ENCODE measurements at regions not wholly inside any gene's neighbourhood (a gene's known extent, or its start where the extent isn't known, plus 50 kb on each side); places are given as distances from the start of the nearest gene placed in this dataset.
"Not testable (repeated sequence)": the region's sequence is repeated elsewhere in the genome, so short reads cannot be mapped to it uniquely, and the experiment has no call there.

- ATAC-seq (peak in 2 of 4 donors; percentile 29 to 47), DNase-seq (peak; percentile 1 to 26)
- 78 to 95% (median 84%) methylated on average over 3 to 6 of the region's 6 CpGs for WGBS, 3 donors
These were observed 85.1 kb upstream of the SPDYE9 start for GRCh38 chr7:73170902-73171301.

GRCh38 chr7:73170415-73170814 is 84.6 kb upstream of the SPDYE9 start:
- H3K9me3 ChIP-seq; H3K36me3 ChIP-seq (ENCODE audit: insufficient read depth in 1 of 2, low read depth in 1 of 2); H3K4me3 ChIP-seq; H3K27me3 ChIP-seq (ENCODE audit: insufficient read depth in 3 of 3, low read length in 2 of 3); intact Hi-C loops (cut with DNase I); H3K4me1 ChIP-seq; H3K27ac ChIP-seq: not testable (repeated sequence)
- WGBS, 3 donors, result 93 to 98% (median 95%) methylated on average over 4 of the region's 5 CpGs
- ATAC-seq, result peak in 1 of 4 donors; percentile 21
- peak in 1 of 2 donors; percentile 6 for DNase-seq

More at GRCh38 chr7:73170902-73171301, 85.1 kb upstream of the SPDYE9 start:
- H3K36me3 ChIP-seq (ENCODE audit: insufficient read depth in 1 of 2, low read depth in 1 of 2); intact Hi-C loops (cut with DNase I); H3K27ac ChIP-seq; H3K4me1 ChIP-seq; H3K4me3 ChIP-seq; H3K9me3 ChIP-seq; H3K27me3 ChIP-seq (ENCODE audit: insufficient read depth in 3 of 3, low read length in 2 of 3): not testable (repeated sequence)

DNA sequence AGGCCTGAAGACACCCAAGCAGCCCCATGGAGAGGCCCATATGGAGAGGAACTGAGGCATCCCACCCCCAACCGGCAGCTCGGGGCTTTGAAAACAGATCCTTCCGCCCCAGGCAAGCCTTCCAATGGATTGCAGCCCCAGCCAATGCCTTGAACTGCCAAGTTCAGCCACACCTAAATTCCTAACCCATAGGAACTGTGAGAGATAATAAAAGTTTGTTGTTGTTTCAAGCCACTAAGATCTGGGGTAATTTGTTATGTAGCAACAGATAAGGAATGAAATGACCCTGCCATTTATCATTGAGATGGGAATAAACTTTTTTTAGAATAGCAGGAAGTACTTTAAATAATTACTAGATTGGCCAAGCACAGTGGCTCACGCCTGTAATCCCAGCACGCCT is 80.3 kb upstream of the SPDYE9 start:
- intact Hi-C loops (cut with DNase I); H3K4me1 ChIP-seq; H3K9me3 ChIP-seq; H3K36me3 ChIP-seq (ENCODE audit: insufficient read depth in 1 of 2, low read depth in 1 of 2); ATAC-seq; H3K4me3 ChIP-seq; DNase-seq; H3K27ac ChIP-seq; H3K27me3 ChIP-seq (ENCODE audit: insufficient read depth in 3 of 3, low read length in 2 of 3): not testable (repeated sequence)
- no CpG with 5 or more reads among the region's 5 CpGs for WGBS, 3 donors

GRCh38 chr7:73162680-73163079 is 76.8 kb upstream of the SPDYE9 start:
- H3K4me3 ChIP-seq; H3K9me3 ChIP-seq; DNase-seq; H3K4me1 ChIP-seq; H3K27me3 ChIP-seq (ENCODE audit: insufficient read depth in 3 of 3, low read length in 2 of 3); H3K27ac ChIP-seq; ATAC-seq; H3K36me3 ChIP-seq (ENCODE audit: insufficient read depth in 1 of 2, low read depth in 1 of 2); intact Hi-C loops (cut with DNase I): not testable (repeated sequence)
- 77 to 82% methylated on average over 5 of the region's 7 CpGs; no CpG with 5 or more reads in 1 of the 3 donors for WGBS, 3 donors

- H3K4me1 ChIP-seq; ATAC-seq; intact Hi-C loops (cut with DNase I); H3K9me3 ChIP-seq; DNase-seq; H3K36me3 ChIP-seq (ENCODE audit: insufficient read depth in 1 of 2, low read depth in 1 of 2); H3K27ac ChIP-seq; H3K4me3 ChIP-seq; H3K27me3 ChIP-seq (ENCODE audit: insufficient read depth in 3 of 3, low read length in 2 of 3): not testable (repeated sequence)
- WGBS, 3 donors, result no CpG with 5 or more reads among the region's 4 CpGs
These were observed 75.9 kb upstream of the SPDYE9 start for GRCh38 chr7:73161727-73162126.

- WGBS, 3 donors, result 95% methylated on average over 1 of the region's 9 CpGs; no CpG with 5 or more reads in 2 of the 3 donors
- peak in 3 of 4 donors; percentile 25 to 54 (median 35) for ATAC-seq
- H3K27me3 ChIP-seq (ENCODE audit: insufficient read depth in 3 of 3, low read length in 2 of 3); H3K4me1 ChIP-seq; H3K4me3 ChIP-seq; H3K27ac ChIP-seq; H3K36me3 ChIP-seq (ENCODE audit: insufficient read depth in 1 of 2, low read depth in 1 of 2); DNase-seq; intact Hi-C loops (cut with DNase I); H3K9me3 ChIP-seq: not testable (repeated sequence)
These were observed 71.4 kb upstream of the SPDYE9 start for GRCh38 chr7:73157169-73157661.

- not testable (repeated sequence) for H3K27me3 ChIP-seq (ENCODE audit: insufficient read depth in 3 of 3, low read length in 2 of 3); H3K4me3 ChIP-seq
These were observed 70.8 kb upstream of the SPDYE9 start for GRCh38 chr7:73156510-73157168.

DNA sequence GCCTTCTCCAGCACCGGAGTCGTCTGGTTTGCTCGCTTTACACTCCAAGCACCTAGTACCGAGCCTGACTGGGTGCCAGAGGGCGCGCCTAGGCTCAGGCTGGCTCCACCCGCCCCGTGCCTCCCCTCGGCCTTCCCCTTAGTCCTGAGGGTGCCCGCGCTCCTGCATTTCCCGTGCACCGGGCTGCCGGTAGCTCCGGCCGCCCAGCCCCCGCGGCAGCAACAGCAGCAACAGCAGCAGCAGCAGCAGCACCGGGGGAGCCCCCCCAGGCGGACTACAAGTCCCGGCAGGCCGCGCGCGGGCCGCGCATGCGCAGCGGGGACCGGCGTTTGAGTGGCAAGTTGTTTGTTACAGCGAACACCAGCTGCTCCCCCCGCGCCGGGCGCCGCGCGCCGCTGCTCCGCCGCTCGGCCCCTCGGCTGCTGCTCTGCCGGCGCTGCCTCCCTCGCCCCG is 68.8 kb upstream of the SPDYE9 start:
- DNase-seq (peak; percentile 81 to 93), ATAC-seq (peak; percentile 95 to 97 (median 96))
- 0 to 5% (median 0%) methylated on average over 3 to 37 of the region's 48 CpGs for WGBS, 3 donors
- H3K4me1 ChIP-seq; H3K36me3 ChIP-seq (ENCODE audit: insufficient read depth in 1 of 2, low read depth in 1 of 2); H3K9me3 ChIP-seq; intact Hi-C loops (cut with DNase I); H3K27me3 ChIP-seq (ENCODE audit: insufficient read depth in 3 of 3, low read length in 2 of 3); H3K27ac ChIP-seq: not testable (repeated sequence)
- peak overlapping the region; percentile 61 for H3K4me3 ChIP-seq

More at GRCh38 chr7:73156510-73157168, 70.8 kb upstream of the SPDYE9 start:
- H3K27ac ChIP-seq; H3K9me3 ChIP-seq; ATAC-seq; H3K4me1 ChIP-seq; intact Hi-C loops (cut with DNase I); DNase-seq; H3K36me3 ChIP-seq (ENCODE audit: insufficient read depth in 1 of 2, low read depth in 1 of 2): not testable (repeated sequence)
- WGBS, 3 donors, result 10 to 18% (median 16%) methylated on average over 9 to 14 of the region's 17 CpGs

DNA sequence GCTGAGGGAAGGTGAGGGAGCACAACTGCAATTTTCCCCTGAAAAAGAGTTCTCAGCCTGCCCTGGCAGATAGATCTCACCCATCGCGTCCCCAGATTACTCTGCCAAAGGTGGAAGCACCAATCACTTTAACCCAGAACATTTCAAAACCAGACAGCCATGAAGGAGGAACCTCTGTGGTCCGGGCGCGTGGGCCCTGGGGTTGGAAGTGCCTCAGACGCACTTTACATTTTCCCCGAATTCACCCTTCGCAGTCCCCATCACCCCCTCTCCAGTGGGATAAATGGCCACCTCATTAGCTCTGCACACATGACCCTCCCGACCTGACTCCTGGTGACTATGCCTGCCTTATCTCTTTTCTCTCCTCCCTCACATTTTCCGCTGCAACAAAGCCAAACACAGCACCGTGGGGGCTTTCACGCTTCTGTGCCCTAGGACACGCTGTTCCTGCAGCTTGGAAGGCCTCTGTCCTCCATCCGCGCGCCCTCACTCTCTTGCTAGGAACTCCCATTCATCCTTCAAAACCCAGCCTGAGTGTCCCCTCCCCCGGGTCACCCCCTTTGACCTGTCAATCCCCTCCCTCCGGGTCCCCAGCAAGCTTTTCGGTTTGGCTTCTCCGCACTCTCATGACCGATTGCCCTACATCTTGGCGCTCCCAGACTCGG is 68.2 kb upstream of the SPDYE9 start:
- intact Hi-C loops (cut with DNase I); DNase-seq: not testable (repeated sequence)
- ATAC-seq, result peak; percentile 1 to 4 (median 2)

DNA sequence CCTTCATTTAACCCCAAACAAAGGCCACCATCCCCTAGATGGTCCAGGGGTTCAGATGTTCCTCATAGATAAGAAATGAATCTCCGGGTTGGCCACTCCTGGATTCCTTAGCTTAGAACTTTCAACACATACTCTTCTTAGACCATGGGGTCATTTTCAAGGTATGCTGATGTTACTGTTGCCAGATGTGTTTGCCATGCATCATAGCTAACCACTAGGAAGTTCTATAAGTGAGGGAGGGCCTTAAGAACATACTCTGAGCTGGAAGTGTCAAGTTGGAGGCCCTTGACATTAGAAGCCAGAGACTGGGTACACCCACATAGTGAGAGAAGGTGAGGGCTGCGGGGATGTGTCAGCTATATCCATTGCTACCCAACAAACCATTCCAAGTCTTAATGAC is 62.7 kb upstream of the SPDYE9 start:
- DNase-seq; H3K9me3 ChIP-seq; H3K4me1 ChIP-seq; ATAC-seq; intact Hi-C loops (cut with DNase I); H3K27ac ChIP-seq; H3K36me3 ChIP-seq (ENCODE audit: insufficient read depth in 1 of 2, low read depth in 1 of 2); H3K27me3 ChIP-seq (ENCODE audit: insufficient read depth in 3 of 3, low read length in 2 of 3); H3K4me3 ChIP-seq: not testable (repeated sequence)
- WGBS, 3 donors, result no CpG with 5 or more reads among the region's 2 CpGs

More for the DNA sequence above, 68.2 kb upstream of the SPDYE9 start:
- 19 to 26% (median 22%) methylated on average over 5 to 8 of the region's 23 CpGs for WGBS, 3 donors
- not testable (repeated sequence) for H3K9me3 ChIP-seq; H3K36me3 ChIP-seq (ENCODE audit: insufficient read depth in 1 of 2, low read depth in 1 of 2); H3K27ac ChIP-seq; H3K27me3 ChIP-seq (ENCODE audit: insufficient read depth in 3 of 3, low read length in 2 of 3); H3K4me1 ChIP-seq
- H3K4me3 ChIP-seq, result peak overlapping the region; percentile 61

GRCh38 chr7:73147681-73148080 is 61.8 kb upstream of the SPDYE9 start:
- WGBS, 3 donors, result 86 to 100% (median 89%) methylated on average over 3 to 5 of the region's 6 CpGs
- ATAC-seq; H3K4me3 ChIP-seq; H3K36me3 ChIP-seq (ENCODE audit: insufficient read depth in 1 of 2, low read depth in 1 of 2); H3K27me3 ChIP-seq (ENCODE audit: insufficient read depth in 3 of 3, low read length in 2 of 3); H3K4me1 ChIP-seq; H3K9me3 ChIP-seq; intact Hi-C loops (cut with DNase I); H3K27ac ChIP-seq: not testable (repeated sequence)
- DNase-seq, result peak in 1 of 2 donors; percentile 19

Measured in psoas muscle (tissue), 7 donors.